Hematopoietic multipotent progenitor cell (in vitro differentiated cells): ENCODE measurements at regions not wholly inside any gene's neighbourhood (a gene's known extent, or its start where the extent isn't known, plus 50 kb on each side); places are given as distances from the start of the nearest gene placed in this dataset.
"Not testable (repeated sequence)": the region's sequence is repeated elsewhere in the genome, so short reads cannot be mapped to it uniquely, and the experiment has no call there.

Experiments used
- DNase-seq, 3 donors: peaks; one replicate each; pipeline ENCODE4 v3.0.0-alpha.2; 2011 to 2015; ENCODE audit warnings: low read depth in 2 of 3, low spot score in 2 of 3

- DNase-seq, result no peak
Measured at GRCh38 chr5:135161221-135161620, 127.2 kb upstream of the PITX1 start.

GRCh38 chr5:135160036-135160675, 126.1 kb upstream of the PITX1 start:
- DNase-seq, result no peak

- no peak for DNase-seq
Measured at GRCh38 chr5:135159626-135160025, 125.6 kb upstream of the PITX1 start.

- no peak for DNase-seq
Measured at GRCh38 chr5:135158982-135159381, 125.0 kb upstream of the PITX1 start.

- no peak for DNase-seq
Measured at GRCh38 chr5:135158314-135158697, 124.3 kb upstream of the PITX1 start.

GRCh38 chr5:135157421-135158313, 123.6 kb upstream of the PITX1 start:
- no peak for DNase-seq

- no peak for DNase-seq
Measured at GRCh38 chr5:135156715-135157404, 122.8 kb upstream of the PITX1 start.

- no peak for DNase-seq
Measured at GRCh38 chr5:135156337-135156714, 122.3 kb upstream of the PITX1 start.

- DNase-seq, result no peak
Measured at GRCh38 chr5:135155616-135156214, 121.7 kb upstream of the PITX1 start.

GRCh38 chr5:135154961-135155360, 120.9 kb upstream of the PITX1 start:
- no peak for DNase-seq

- no peak for DNase-seq
Measured at GRCh38 chr5:135154197-135154596, 120.2 kb upstream of the PITX1 start.

- no peak for DNase-seq
Measured at GRCh38 chr5:135153661-135154060, 119.6 kb upstream of the PITX1 start.

- DNase-seq, result no peak
Measured at GRCh38 chr5:135153259-135153658, 119.2 kb upstream of the PITX1 start.

- DNase-seq, result not testable (repeated sequence)
Measured at GRCh38 chr5:135151660-135152059, 117.6 kb upstream of the PITX1 start.

- no peak for DNase-seq
Measured at GRCh38 chr5:135151256-135151655, 117.2 kb upstream of the PITX1 start.

- DNase-seq, result no peak
Measured at GRCh38 chr5:135150767-135151166, 116.7 kb upstream of the PITX1 start.

GRCh38 chr5:135149956-135150723, 116.1 kb upstream of the PITX1 start:
- DNase-seq, result no peak

- no peak for DNase-seq
Measured at GRCh38 chr5:135149229-135149955, 115.4 kb upstream of the PITX1 start.

- no peak for DNase-seq
Measured at GRCh38 chr5:135147294-135148090, 113.5 kb upstream of the PITX1 start.
